Glutamatergic neuron (in vitro differentiated cells): ENCODE measurements at regions not wholly inside any gene's neighbourhood (a gene's known extent, or its start where the extent isn't known, plus 50 kb on each side); places are given as distances from the start of the nearest gene placed in this dataset.
A peak's percentile ranks its signal among the peaks of the same experiment; 100 is the strongest.

Experiments
- DNase-seq: peaks from one replicate; pipeline ENCODE4 v3.0.0; 2022
- H3K27ac Mint-ChIP-seq: one replicate; pipeline ENCODE4 v1.8.0; 2020; ENCODE audit warnings: mild to moderate bottlenecking, mixed read lengths, inconsistent platforms; ENCODE audit not compliant: unreplicated experiment
- H3K27me3 Mint-ChIP-seq: one replicate; pipeline ENCODE4 v1.8.0; 2020; ENCODE audit warnings: mild to moderate bottlenecking, moderate library complexity, mixed read lengths, inconsistent platforms; ENCODE audit not compliant: unreplicated experiment
- H3K36me3 Mint-ChIP-seq: one replicate; pipeline ENCODE4 v1.8.0; 2020; ENCODE audit warnings: mild to moderate bottlenecking, mixed read lengths, inconsistent platforms; ENCODE audit not compliant: unreplicated experiment
- H3K4me1 Mint-ChIP-seq: one replicate; pipeline ENCODE4 v1.8.0; 2020; ENCODE audit warnings: mild to moderate bottlenecking, low read depth, mixed read lengths, inconsistent platforms; ENCODE audit not compliant: unreplicated experiment
- H3K4me3 Mint-ChIP-seq: one replicate; pipeline ENCODE4 v1.8.0; 2020; ENCODE audit warnings: mild to moderate bottlenecking, mixed read lengths, inconsistent platforms; ENCODE audit not compliant: unreplicated experiment
- H3K9me3 Mint-ChIP-seq: one replicate; pipeline ENCODE4 v1.8.0; 2020; ENCODE audit warnings: mild to moderate bottlenecking, moderate library complexity, mixed read lengths, inconsistent platforms; ENCODE audit not compliant: unreplicated experiment
- CTCF ChIP-seq: fragments of 200-600 bp; sonication (generic); IDR thresholded peaks from one replicate; pipeline ENCODE4 v1.5.0; 2021; ENCODE audit not compliant: partially characterized antibody, unreplicated experiment

GRCh38 chr5:51033215-51033614 is 350.0 kb upstream of the ISL1 start:
- Mint-ChIP-seq H3K27me3 (no peaks in the 10 kb centered on the region), H3K9me3 (no peaks in the 10 kb centered on the region), H3K36me3 (no peaks in the 10 kb centered on the region), H3K4me1 (peaks cover 21% of the 10 kb centered on the region), H3K4me3 (no peak overlapping the region), H3K27ac (no peak overlapping the region)
- TF ChIP-seq CTCF: no peak
- DNase-seq: no peak

- DNase-seq: no peak
- Mint-ChIP-seq H3K36me3 (no peaks in the 10 kb centered on the region), H3K9me3 (no peaks in the 10 kb centered on the region), H3K27me3 (no peaks in the 10 kb centered on the region), H3K4me3 (no peak overlapping the region), H3K27ac (no peak overlapping the region), H3K4me1 (peaks cover 28% of the 10 kb centered on the region)
- no peak for TF ChIP-seq CTCF
These were observed 348.9 kb upstream of the ISL1 start for GRCh38 chr5:51034222-51034901.

- Mint-ChIP-seq H3K9me3 (peaks cover 9% of the 10 kb centered on the region), H3K36me3 (no peaks in the 10 kb centered on the region), H3K27me3 (peaks cover 6% of the 10 kb centered on the region), H3K4me3 (peak overlapping the region; percentile 63), H3K4me1 (peaks cover 46% of the 10 kb centered on the region), H3K27ac (peak overlapping the region; percentile 95)
- no peak for TF ChIP-seq CTCF
- peak; percentile 29 for DNase-seq
These were observed 343.6 kb upstream of the ISL1 start for GRCh38 chr5:51039424-51040329.

- H3K27me3 Mint-ChIP-seq: peaks cover 6% of the 10 kb centered on the region
- peaks cover 43% of the 10 kb centered on the region for H3K4me1 Mint-ChIP-seq
- H3K4me3 Mint-ChIP-seq: no peak overlapping the region
- no peaks in the 10 kb centered on the region for H3K36me3 Mint-ChIP-seq
- no peak overlapping the region for H3K27ac Mint-ChIP-seq
- no peak for DNase-seq
- peaks cover 13% of the 10 kb centered on the region for H3K9me3 Mint-ChIP-seq
- TF ChIP-seq CTCF: no peak
These were observed 339.5 kb upstream of the ISL1 start for GRCh38 chr5:51043745-51044144.

GRCh38 chr5:51047369-51047768 is 335.9 kb upstream of the ISL1 start:
- no peaks in the 10 kb centered on the region for H3K36me3 Mint-ChIP-seq
- peaks cover 4% of the 10 kb centered on the region for H3K9me3 Mint-ChIP-seq
- H3K27me3 Mint-ChIP-seq: no peaks in the 10 kb centered on the region
- peak overlapping the region; percentile 7 for H3K4me3 Mint-ChIP-seq
- peaks cover 24% of the 10 kb centered on the region for H3K4me1 Mint-ChIP-seq
- no peak for DNase-seq
- no peak for TF ChIP-seq CTCF
- peak overlapping the region; percentile 10 for H3K27ac Mint-ChIP-seq
